A673 (cell line): ENCODE measurements at regions not wholly inside any gene's neighbourhood (a gene's known extent, or its start where the extent isn't known, plus 50 kb on each side); places are given as distances from the start of the nearest gene placed in this dataset.

Source experiments
- BruUV-seq: library from RNA; stranded (reverse); fragments of 400-500 nt; replicated peaks from 2 replicates; lab custom pipeline; 2021; lab: Mats Ljungman, UMichigan
- CTCF ChIA-PET: fragments of 300-600 bp; sonication (Branson Sonifier 250); formaldehyde crosslinking; loops from one replicate; lab custom pipeline; 2022; ENCODE audit warnings: antibody characterized with exemption; lab: Charles Lee
- POLR2A ChIA-PET: fragments of 300-600 bp; sonication (Branson Sonifier 250); formaldehyde crosslinking; loops from one replicate; lab custom pipeline; 2022; ENCODE audit warnings: antibody characterized with exemption; ENCODE audit not compliant: low non-redundant PET; lab: Charles Lee
- DNase-seq: peaks from one replicate; pipeline ENCODE4 v3.0.0-alpha.2; 2015; ENCODE audit warnings: low spot score
- H3K27ac ChIP-seq: fragments of 200-600 bp; sonication (generic); 2 replicates; pipeline ENCODE4 v1.5.1; 2016; ENCODE audit warnings: mixed run types, low read depth, mild to moderate bottlenecking, mixed read lengths, antibody characterized with exemption, low read length; ENCODE audit not compliant: poor library complexity, severe bottlenecking
- H3K27me3 ChIP-seq: fragments of 200-600 bp; sonication (generic); replicated peaks from 2 replicates; pipeline ENCODE4 v1.6.1; 2017; ENCODE audit warnings: mixed run types, low read depth, mild to moderate bottlenecking, mixed read lengths, antibody characterized with exemption, low read length; ENCODE audit not compliant: insufficient read depth, poor library complexity
- H3K36me3 ChIP-seq: fragments of 200-600 bp; sonication (generic); 2 replicates; pipeline ENCODE4 v1.6.1; 2016; ENCODE audit warnings: mixed run types, mild to moderate bottlenecking, mixed read lengths, antibody characterized with exemption, low read length; ENCODE audit not compliant: insufficient read depth, poor library complexity, severe bottlenecking
- H3K4me1 ChIP-seq: fragments of 200-600 bp; sonication (generic); 2 replicates; pipeline ENCODE4 v1.6.1; 2017; ENCODE audit warnings: mixed run types, mild to moderate bottlenecking, mixed read lengths, antibody characterized with exemption, low read length; ENCODE audit not compliant: insufficient read depth, poor library complexity, severe bottlenecking
- H3K4me3 ChIP-seq: fragments of 200-600 bp; sonication (generic); 2 replicates; pipeline ENCODE4 v1.5.1; 2016; ENCODE audit warnings: low read depth, mixed run types, mild to moderate bottlenecking, mixed read lengths, low read length; ENCODE audit not compliant: poor library complexity, severe bottlenecking
- H3K9me3 ChIP-seq: fragments of 200-600 bp; sonication (generic); 2 replicates; pipeline ENCODE4 v1.6.1; 2016; ENCODE audit warnings: mixed run types, low read depth, mild to moderate bottlenecking, mixed read lengths, antibody characterized with exemption, low read length; ENCODE audit not compliant: poor library complexity, severe bottlenecking
- CTCF ChIP-seq: fragments of 300-800, 200-600 bp; sonication (generic); conservative IDR thresholded peaks from 2 replicates; pipeline ENCODE4 v1.5.1; 2017; ENCODE audit warnings: low read depth, mild to moderate bottlenecking, antibody characterized with exemption, low read length, moderate library complexity, mixed read lengths
- EZH2 ChIP-seq: fragments of 200-600 bp; sonication (generic); IDR thresholded peaks from 2 replicates; pipeline ENCODE4 v1.6.1; 2017; ENCODE audit warnings: borderline replicate concordance, low read depth, mild to moderate bottlenecking, mixed read lengths, antibody characterized with exemption, low read length; ENCODE audit not compliant: poor library complexity, severe bottlenecking
- intact Hi-C: fragments of 100-400 bp; cut with micrococcal nuclease; formaldehyde crosslinking; loops from one replicate; pipeline ENCODE4 v1.10.0; 2022; ENCODE audit not compliant: unreplicated experiment

DNA sequence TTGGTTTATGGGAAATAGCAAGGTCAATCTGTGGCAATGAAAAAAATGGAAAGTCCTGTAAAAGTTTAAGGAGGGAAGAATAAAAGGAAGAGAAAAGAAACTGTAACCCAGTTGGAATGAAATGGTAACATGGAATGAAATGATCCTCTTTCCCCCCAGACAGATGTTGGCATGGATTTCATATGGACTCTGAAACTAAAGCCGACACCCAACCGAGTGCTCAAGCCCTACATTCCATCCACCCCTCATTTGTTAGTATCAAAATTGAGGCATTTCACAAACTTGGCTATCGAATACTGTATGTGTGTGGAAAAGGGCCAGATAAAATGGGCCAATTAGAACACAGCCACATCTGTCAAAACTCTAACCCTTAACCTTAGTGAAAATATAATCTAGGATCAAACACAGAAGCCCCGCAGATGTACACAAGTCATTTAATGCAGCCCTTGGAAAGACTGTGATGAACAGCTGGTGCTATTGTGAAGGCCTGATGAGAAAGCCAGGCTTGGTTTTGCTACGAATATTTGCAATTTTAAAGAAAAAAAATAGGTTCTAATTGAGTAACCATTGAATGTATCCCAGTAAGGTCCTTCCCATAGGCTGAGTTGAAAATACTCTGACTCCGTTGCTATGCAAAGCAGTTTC lies 72.6 kb upstream of the RGL1 start:
- CTCF ChIA-PET: no interaction called here
- intact Hi-C loops: no loop called here
- Histone ChIP-seq H3K27ac (no peak overlapping the region), H3K27me3 (no peaks in the 10 kb centered on the region), H3K4me1 (peaks cover 56% of the 10 kb centered on the region), H3K4me3 (no peak overlapping the region), H3K9me3 (no peaks in the 10 kb centered on the region), H3K36me3 (no peaks in the 10 kb centered on the region)
- TF ChIP-seq CTCF: no peak
- TF ChIP-seq EZH2: no peak
- no peak for DNase-seq
- POLR2A ChIA-PET: no interaction called here
- BruUV-seq: no TSS peak

DNA sequence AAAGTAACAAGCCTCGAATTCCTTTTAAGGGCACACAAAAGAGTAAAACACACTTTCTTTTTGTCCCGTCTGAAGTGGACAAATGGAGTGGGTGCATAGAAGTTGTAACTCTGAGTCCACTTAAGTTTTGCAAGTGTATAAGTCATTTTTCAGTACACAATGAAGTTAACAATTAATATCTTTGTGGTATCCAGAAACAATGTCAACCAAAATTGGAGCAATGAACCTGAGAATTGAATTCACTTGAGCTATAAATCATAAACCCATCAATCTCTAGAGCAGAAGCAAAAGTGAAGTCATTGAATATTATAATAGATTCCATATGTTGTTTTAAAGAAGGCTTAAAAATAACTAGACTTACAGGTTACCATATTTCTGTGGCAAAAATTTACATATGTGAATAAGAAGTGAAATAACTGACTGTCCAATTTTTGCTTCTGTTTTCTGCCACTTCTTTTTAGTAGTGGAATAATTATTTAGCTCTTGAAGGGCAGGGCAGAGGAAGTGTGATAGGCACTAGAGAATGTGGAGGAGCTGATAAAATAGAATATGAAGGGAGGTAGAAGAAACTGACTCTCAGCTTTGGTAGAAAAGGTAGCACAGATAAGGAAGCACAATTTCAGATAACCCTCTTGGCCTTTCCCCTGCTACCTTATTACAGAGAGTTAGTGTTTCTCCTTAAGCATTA lies 73.9 kb upstream of the RGL1 start:
- CTCF ChIA-PET: interaction anchor here (0.6 kb wide), 1 partner anchor 185 kb away, joined by 3 read pairs; no protein-coding TSS in a partner anchor
- Histone ChIP-seq H3K27me3 (no peaks in the 10 kb centered on the region), H3K4me3 (no peak overlapping the region), H3K36me3 (no peaks in the 10 kb centered on the region), H3K9me3 (no peaks in the 10 kb centered on the region), H3K4me1 (peaks cover 56% of the 10 kb centered on the region), H3K27ac (peak overlapping the region; percentile 32)
- intact Hi-C loops: no loop called here
- no TSS peak for BruUV-seq
- no peak for TF ChIP-seq CTCF
- no peak for TF ChIP-seq EZH2
- no peak for DNase-seq
- POLR2A ChIA-PET: interaction anchor here (0.6 kb wide), 2 partner anchors 17 to 333 kb away, joined by 3 read pairs; no protein-coding TSS in a partner anchor

DNA sequence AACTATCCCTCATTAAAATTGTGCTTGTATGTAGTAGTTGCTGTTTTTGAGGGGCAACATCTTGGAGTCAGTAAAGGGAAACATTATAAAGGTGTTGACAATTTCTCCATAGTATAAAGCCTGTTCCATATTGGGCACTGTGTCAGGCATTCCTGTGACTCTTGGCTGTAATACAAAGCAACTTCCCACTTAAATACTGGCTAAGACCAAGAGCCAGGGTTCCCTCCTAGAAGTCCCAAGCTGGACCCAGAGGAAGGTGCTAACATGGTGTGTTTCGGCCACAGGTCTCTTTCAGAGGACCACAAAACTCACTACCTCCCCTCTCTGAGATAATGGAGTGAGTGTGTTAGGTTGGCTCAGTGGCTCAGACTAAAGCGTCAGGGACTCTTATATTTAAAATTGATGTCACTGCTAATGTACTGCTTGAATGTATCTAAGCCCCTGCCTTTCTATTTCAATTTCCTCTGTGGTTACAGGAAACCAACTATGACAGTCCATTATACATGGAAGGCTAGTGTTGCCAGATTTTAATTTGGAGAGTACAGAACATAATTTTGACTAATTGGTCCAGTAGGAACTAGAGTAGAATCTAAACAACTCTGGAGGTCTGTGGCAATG lies 74.7 kb upstream of the RGL1 start:
- Histone ChIP-seq H3K36me3 (no peaks in the 10 kb centered on the region), H3K4me3 (no peak overlapping the region), H3K27ac (peak overlapping the region; percentile 32), H3K9me3 (no peaks in the 10 kb centered on the region), H3K4me1 (peaks cover 51% of the 10 kb centered on the region), H3K27me3 (no peaks in the 10 kb centered on the region)
- ChIA-PET CTCF (no interaction called here), POLR2A (interaction anchor here (0.6 kb wide), 2 partner anchors 18 to 334 kb away, joined by 3 read pairs; no protein-coding TSS in a partner anchor)
- BruUV-seq: no TSS peak
- intact Hi-C loops: no loop called here
- peak; percentile 60 for DNase-seq
- no peak for TF ChIP-seq CTCF
- TF ChIP-seq EZH2: no peak
